HG03558 (cell line): ENCODE measurements at regions not wholly inside any gene's neighbourhood (a gene's known extent, or its start where the extent isn't known, plus 50 kb on each side); places are given as distances from the start of the nearest gene placed in this dataset.
"Not testable (repeated sequence)": the region's sequence is repeated elsewhere in the genome, so short reads cannot be mapped to it uniquely, and the experiment has no call there.

Source experiments
- ATAC-seq: cut with Tn5 transposase; IDR thresholded peaks from one replicate; pipeline ENCODE4 v1.9.1; 2021; ENCODE audit warnings: moderate number of reproducible peaks; ENCODE audit not compliant: unreplicated experiment; ENCODE audit errors: extremely low read depth

DNA sequence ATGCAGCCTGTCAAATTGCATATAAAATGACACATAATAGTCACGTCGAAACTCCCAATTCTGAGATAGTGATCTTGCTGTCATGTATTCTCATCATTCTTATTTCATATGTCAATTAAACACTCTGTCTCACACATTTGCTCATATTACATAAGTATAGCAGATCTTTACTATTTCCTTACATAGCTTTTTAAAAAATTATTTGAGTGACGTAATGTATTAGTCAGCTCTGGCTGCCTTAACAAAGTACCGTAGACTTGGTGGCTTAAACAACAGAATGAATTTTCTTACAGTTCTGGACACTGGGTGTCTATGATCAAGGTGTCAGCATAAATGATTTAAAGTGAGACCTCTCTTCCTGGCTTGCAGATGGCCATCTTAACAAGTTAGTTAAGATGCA is 1032.3 kb upstream of the NRXN1 start:
- ATAC-seq: no peak

DNA sequence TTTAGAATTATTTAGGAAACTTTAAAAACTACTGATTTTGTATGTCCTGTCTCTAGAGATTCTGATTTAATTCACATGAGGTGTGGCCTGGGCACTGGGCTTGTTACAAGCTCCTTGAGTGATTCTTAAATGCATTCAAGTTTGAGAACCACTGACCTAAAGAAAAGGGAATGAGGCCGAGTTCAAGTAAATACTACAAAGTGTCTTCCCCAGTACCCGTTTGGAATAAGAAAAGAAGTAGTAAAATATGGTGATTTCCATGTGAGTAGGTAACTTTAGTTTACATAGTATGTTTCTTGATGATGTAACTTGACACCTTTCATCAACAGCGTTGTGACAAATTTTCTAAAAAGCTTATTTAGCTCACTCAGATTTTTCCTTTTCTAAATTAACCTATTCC is 1022.9 kb upstream of the NRXN1 start:
- no peak for ATAC-seq

DNA sequence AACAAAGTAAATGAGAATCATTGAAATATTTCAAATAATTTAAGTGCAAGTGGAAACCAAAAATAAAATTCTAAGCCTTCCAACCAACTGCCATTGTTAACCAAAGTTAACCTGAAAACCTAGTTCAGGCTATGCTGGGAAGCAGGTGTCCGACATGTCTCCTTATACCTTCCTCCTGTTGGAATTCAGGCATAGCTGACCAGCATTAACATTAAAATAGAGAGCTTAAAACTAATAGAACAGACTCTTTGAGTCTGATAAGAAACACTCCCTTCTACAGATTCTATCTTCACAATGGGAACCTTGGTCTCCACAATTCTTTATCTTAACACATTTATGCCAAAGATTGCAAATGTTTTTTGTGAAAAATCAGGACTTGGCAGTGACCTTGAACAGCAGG is 1004.9 kb upstream of the NRXN1 start:
- ATAC-seq: no peak

GRCh38 chr2:52036024-52036423 is 1004.1 kb upstream of the NRXN1 start:
- ATAC-seq: no peak

- no peak for ATAC-seq
These were observed 1003.5 kb upstream of the NRXN1 start for GRCh38 chr2:52035391-52035790.

DNA sequence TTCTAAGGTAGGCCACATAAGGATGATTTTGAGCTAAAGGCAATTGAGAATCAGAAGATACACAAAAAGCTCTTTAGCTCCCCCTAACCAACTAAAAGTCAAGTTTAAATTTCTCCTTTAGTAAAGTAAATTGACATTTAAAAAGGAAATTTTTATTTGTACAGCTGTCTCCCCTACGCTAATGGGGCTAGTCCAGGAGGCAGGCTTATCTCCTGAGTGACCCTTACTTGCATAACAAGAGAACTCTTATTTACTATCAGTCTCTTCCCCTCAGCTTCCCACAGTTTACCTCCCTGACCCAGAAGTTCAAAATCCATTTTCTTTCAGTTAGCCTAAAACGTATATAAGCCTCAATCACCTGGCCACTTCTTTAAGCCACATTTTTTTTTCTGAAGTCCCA is 1002.8 kb upstream of the NRXN1 start:
- ATAC-seq: no peak

- no peak for ATAC-seq
These were observed 990.1 kb upstream of the NRXN1 start for GRCh38 chr2:52022006-52022405.

- ATAC-seq: no peak
These were observed 985.8 kb upstream of the NRXN1 start for GRCh38 chr2:52017646-52018235.

DNA sequence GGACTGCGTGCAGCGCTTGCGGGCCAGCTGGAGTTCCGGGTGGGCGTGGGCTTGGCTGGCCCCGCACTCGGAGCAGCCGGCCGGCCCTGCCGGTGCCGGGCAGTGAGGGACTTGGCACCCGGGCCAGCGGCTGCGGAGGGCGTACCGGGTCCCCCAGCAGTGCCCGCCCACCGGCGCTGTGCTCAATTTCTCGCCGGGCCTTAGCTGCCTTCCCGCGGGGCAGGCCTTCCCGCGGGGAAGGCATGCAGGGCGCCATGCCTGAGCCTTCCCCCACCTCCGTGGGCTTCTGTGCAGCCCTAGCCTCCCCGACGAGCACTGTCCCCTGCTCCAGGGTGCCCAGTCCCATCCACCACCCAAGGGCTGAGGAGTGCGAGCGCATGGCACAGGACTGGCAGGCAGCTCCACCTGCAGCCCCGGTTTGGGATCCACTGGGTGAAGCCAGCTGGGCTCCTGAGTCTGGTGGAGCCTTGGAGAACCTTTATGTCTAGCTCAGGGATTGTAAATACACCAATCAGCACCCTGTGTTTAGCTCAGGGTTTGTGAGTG is 975.0 kb upstream of the NRXN1 start:
- not testable (repeated sequence) for ATAC-seq

GRCh38 chr2:52000151-52000855 is 968.4 kb upstream of the NRXN1 start:
- no peak for ATAC-seq

- no peak for ATAC-seq
These were observed 967.0 kb upstream of the NRXN1 start for GRCh38 chr2:51998890-51999289.

DNA sequence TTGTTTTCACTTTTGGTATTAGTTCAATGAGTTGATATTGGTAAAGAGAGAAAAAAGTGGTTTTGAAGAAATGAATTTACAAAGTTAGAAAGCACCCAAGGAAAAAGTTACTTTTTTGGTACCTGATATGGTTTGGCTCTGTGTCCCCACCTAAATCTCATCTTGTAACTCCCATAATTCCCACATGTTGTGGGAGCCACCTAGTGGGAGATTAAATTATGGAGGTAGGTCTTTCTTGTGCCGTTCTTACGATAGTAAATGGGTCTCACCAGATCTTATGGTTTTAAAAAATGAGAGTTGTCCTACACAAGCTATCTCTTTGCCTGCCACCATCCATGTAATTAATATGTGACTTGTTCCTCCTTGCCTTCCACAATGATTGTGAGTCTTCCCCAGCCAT is 965.6 kb upstream of the NRXN1 start:
- ATAC-seq: no peak

DNA sequence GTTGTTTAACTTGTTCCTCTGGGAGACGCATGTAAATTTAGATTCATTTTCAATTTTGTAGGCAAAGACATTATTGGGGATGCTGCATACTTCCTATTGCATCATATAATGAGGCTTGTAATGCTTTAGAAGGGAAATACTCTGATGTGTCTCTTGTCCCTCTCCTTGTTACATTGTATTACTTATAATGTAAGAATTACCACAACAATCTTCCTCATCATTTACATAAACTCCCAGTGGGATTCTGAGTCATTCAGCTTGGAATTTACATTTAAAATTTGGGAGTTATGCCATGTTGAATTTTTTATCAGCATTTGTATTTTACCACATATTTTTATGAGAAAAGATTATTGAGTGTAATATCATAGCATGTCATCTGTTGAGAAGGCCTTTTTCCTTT is 963.4 kb upstream of the NRXN1 start:
- ATAC-seq: no peak

DNA sequence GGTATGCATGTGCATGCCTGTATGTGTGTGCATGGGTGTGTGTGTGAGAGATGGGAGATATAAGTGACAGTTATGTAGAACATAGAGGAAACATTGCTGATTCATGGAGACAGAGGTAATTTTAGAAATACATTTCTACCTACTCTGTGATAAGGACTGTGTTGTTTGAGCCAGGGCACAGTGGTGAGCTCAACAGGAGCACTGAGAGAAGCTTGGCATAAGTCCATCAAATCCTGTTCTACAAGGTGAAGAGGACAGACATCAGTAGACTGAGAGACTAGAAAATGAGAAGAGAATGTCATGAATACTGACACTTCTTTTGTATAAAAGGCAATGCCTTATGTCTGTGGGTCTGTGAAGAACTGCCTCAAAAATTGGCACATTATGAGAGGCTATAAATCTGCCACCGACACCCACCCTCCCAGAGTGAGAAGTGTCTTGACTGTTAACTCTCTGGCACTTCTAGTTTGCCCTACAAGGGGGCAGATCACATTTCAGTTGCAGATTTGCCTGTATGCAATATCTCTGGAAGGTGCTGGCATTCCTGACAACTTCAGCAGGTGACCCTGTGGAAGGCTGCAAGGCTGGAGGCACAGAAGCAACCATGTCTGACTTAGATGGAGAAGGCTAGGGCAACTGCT is 962.3 kb upstream of the NRXN1 start:
- ATAC-seq: no peak

DNA sequence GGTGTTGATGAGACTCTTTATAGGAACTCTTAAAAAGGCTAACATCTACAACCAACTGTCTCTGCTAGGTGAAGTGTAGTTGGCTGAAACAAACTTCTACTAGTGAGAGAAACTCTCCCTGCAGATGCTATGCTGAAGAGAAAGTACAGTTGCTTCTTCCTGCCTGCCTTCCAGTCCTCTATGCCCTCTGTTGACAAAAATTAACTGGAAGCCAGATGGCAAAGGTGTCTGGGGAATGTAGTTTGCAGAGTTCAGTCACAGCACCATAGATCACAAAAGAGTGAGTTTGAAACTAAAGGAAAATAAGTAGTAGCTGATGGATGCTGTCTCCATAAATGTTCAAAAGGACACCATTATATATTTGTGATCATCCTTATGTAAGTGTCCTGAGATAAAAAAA is 958.8 kb upstream of the NRXN1 start:
- ATAC-seq: no peak

DNA sequence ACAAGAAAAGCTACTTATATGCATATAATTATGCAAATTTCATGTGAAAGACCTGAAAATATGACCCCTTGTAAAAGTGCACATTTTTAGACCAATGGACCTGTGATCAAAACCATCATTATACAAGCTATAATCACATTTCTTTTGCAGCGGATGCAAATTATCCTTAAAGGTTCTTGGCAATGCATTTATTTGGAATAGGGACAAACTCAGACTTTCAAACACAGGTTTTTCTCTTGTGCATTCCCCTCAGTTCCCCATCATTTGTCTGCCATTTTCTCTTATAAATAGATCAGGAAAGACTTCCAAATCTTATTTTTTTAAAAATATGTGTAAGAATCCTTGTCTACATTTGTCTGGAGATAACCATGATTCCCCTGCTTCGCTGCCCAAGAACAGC is 954.2 kb upstream of the NRXN1 start:
- no peak for ATAC-seq

DNA sequence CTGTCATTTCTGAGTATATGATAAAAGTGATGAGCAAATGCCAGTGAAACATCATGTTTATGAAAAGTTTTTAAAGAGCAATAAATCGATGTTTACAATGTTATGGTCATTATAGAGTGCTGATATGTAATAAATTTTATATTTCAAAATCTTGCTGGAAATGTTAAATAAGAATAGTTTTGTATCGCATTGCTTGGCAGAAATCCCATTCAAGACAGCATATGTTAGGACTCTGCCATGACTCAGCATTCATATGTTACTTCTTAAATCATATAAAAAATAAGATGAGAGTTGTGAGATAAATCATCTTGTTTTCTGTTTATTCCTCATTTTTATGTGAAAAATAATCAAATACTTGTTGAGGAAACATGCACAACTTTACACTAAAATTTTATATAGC is 949.9 kb upstream of the NRXN1 start:
- no peak for ATAC-seq

GRCh38 chr2:51976623-51977022 is 944.7 kb upstream of the NRXN1 start:
- ATAC-seq: no peak

DNA sequence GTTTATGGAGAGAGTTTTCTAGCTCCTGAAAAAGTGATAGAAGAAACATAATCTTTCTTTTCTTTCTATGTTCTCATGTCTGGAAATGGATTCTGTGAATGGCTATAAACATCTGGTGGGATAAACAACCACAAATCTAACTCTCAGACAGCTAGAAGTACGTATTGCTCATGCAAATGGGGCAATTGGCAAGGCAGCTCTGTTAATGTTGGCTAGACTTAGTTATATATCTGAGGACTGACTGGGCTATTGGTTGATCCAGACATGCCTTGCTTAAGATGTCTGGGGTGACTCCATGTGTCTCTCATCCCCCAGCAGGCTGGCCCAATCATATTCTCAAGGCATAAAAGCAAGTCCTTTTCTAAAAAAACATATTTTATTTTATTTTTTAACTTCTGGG is 939.2 kb upstream of the NRXN1 start:
- ATAC-seq: no peak

- ATAC-seq: no peak
These were observed 937.4 kb upstream of the NRXN1 start for GRCh38 chr2:51969347-51969746.

DNA sequence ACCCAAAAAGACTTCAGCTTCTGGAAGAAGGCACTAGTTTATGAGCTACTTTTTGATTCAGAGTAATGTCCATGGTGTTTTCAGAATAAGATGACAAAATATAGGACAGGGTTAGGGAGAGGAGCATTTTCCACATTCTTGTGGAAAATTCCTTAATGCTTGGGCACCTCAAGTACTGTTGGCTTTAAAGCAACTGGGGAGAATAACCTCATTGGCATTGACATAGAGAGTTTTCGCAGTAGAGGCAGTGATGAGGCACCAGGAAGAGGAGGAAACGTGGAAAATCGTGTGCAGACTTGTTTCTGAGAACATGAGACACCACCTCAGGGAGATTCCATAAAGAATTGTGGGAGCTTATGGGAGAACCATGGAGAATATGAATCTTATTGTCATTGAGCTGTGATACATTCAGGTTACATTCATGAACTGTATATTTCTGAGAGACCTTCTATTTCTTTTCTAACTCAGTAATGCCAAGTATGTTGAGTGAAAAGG is 929.0 kb upstream of the NRXN1 start:
- no peak for ATAC-seq
